HepG2 (cell line): ENCODE measurements at regions not wholly inside any gene's neighbourhood (a gene's known extent, or its start where the extent isn't known, plus 50 kb on each side); places are given as distances from the start of the nearest gene placed in this dataset.

ENCODE experiments used
- ATAC-seq: fragments of 200-7000 bp; cut with Tn5 transposase; 3 replicates; pipeline ENCODE4 v1.9.1; 2020; ENCODE audit warnings: mild to moderate bottlenecking, moderate library complexity
- BruUV-seq: library from RNA; stranded (reverse); fragments of 400-500 nt; replicated peaks from 2 replicates; lab custom pipeline; 2021; lab: Mats Ljungman, UMichigan
- CTCF ChIA-PET: fragments of 300-600 bp; formaldehyde crosslinking; extraction: SDS; loops from one replicate; lab custom pipeline; 2021; ENCODE audit warnings: low total read pairs, inconsistent platforms, low intra/inter-chr PET ratio; lab: Yijun Ruan, JAX
- POLR2A ChIA-PET: fragments of 350-600 bp; sonication (Branson Sonifier 250); formaldehyde crosslinking; loops from one replicate; lab custom pipeline; 2020; ENCODE audit warnings: antibody characterized with exemption, inconsistent platforms; lab: Yijun Ruan, JAX
- DNase-seq: peaks from one replicate; pipeline ENCODE4 v3.0.0-alpha.2; 2015; ENCODE audit warnings: low spot score
- FAIRE-seq: peaks from 3 replicates; lab custom pipeline; 2011; peaks lifted over from hg19 to GRCh38; lab: Jason Lieb, UNC
- H2AFZ ChIP-seq: one replicate; pipeline ENCODE4 v1.6.1; 2011; ENCODE audit warnings: low read length, inconsistent platforms
- H3K27ac ChIP-seq: fragments of 300-600 bp; 3 replicates; pipeline ENCODE4 v1.8.0; 2011; ENCODE audit warnings: mixed run types, mild to moderate bottlenecking, mixed read lengths, low read length, inconsistent platforms; ENCODE audit not compliant: insufficient read depth; ENCODE audit errors: extremely low read length
- H3K27me3 ChIP-seq, 2 experiments: fragments of 200-600 bp in 1 of 2; 2 replicates in 1 of 2; 3 replicates in 1 of 2; pipeline versions ENCODE4 v1.6.0 to v1.8.0; 2011; ENCODE audit warnings: low read length in 2 of 2, mild to moderate bottlenecking in 2 of 2, moderate library complexity in 2 of 2, inconsistent platforms in 1 of 2; ENCODE audit not compliant: insufficient read depth in 2 of 2, control insufficient read depth in 1 of 2
- H3K36me3 ChIP-seq, 2 experiments: fragments of 200-600 bp in 1 of 2; replicated peaks in 1 of 2; 2 replicates in 1 of 2; 3 replicates in 1 of 2; pipeline versions ENCODE4 v1.5.1 to v1.8.0; 2011; ENCODE audit warnings: low read length in 2 of 2, inconsistent platforms in 1 of 2; ENCODE audit not compliant: insufficient read depth in 2 of 2, control insufficient read depth in 1 of 2
- H3K4me1 ChIP-seq: 2 replicates; pipeline ENCODE4 v1.5.1; 2012; ENCODE audit warnings: low read length, inconsistent platforms; ENCODE audit not compliant: insufficient read depth
- H3K4me2 ChIP-seq: 2 replicates; pipeline ENCODE4 v1.6.0; 2011; ENCODE audit warnings: low read depth, low read length, inconsistent platforms
- H3K4me3 ChIP-seq, 3 experiments: fragments of 200-600 bp in 1 of 3; sonication (generic), shearing (Covaris generic) in 1 of 3; replicated peaks in 1 of 3; 2 replicates each; pipeline ENCODE4 v1.5.1; 2011 to 2016; ENCODE audit warnings: low read length in 3 of 3, inconsistent platforms in 2 of 3, low read depth in 2 of 3, mild to moderate bottlenecking in 2 of 3, control low read depth in 1 of 3, mixed read lengths in 1 of 3; ENCODE audit not compliant: insufficient read depth in 1 of 3
- H3K79me2 ChIP-seq: one replicate; pipeline ENCODE4 v1.6.1; 2011; ENCODE audit warnings: low read length, inconsistent platforms; ENCODE audit not compliant: insufficient read depth
- H3K9ac ChIP-seq: 2 replicates; pipeline ENCODE4 v1.6.0; 2011; ENCODE audit warnings: mild to moderate bottlenecking, low read depth, low read length, inconsistent platforms; ENCODE audit not compliant: insufficient read depth
- H3K9me3 ChIP-seq: 2 replicates; pipeline ENCODE4 v1.5.1; 2012; ENCODE audit warnings: mild to moderate bottlenecking, low read length
- H4K20me1 ChIP-seq: 2 replicates; pipeline ENCODE4 v1.6.0; 2011; ENCODE audit warnings: inconsistent platforms, mild to moderate bottlenecking, low read length, moderate library complexity; ENCODE audit not compliant: insufficient read depth
- HNRNPL ChIP-seq: fragments of 200-400 bp; formaldehyde crosslinking; IDR thresholded peaks from 2 replicates; pipeline ENCODE4 v1.6.1; 2017; ENCODE audit warnings: mild to moderate bottlenecking, low read depth, low read length
- IRX3 ChIP-seq: sonication (generic); formaldehyde crosslinking; IDR thresholded peaks from 2 replicates; pipeline ENCODE4 v1.8.1; 2023; ENCODE audit warnings: mild to moderate bottlenecking, low read depth, missing genetic modification reagents, borderline replicate concordance
- ISX ChIP-seq: sonication (generic); formaldehyde crosslinking; conservative IDR thresholded peaks from 2 replicates; pipeline ENCODE4 v1.5.0; 2020; ENCODE audit warnings: missing genetic modification reagents
- NCOR1 ChIP-seq: fragments of 200-600 bp; sonication (generic); IDR thresholded peaks from 2 replicates; pipeline ENCODE4 v1.7.0; 2017; ENCODE audit warnings: antibody characterized with exemption, low read length, borderline replicate concordance
- NFKBIZ ChIP-seq: IDR thresholded peaks from 2 replicates; pipeline ENCODE4 v1.6.1; 2018; ENCODE audit warnings: missing genetic modification reagents, missing compliant biosample characterization
- NFYC ChIP-seq: IDR thresholded peaks from 2 replicates; pipeline ENCODE4 v1.6.1; 2016; ENCODE audit warnings: missing genetic modification reagents, missing compliant biosample characterization
- NR2C2 ChIP-seq: sonication (generic); formaldehyde crosslinking; IDR thresholded peaks from 2 replicates; pipeline ENCODE4 v1.4.0; 2020; ENCODE audit warnings: missing genetic modification reagents, mild to moderate bottlenecking, moderate library complexity, borderline replicate concordance
- SNAPC5 ChIP-seq: sonication (generic); formaldehyde crosslinking; IDR thresholded peaks from 2 replicates; pipeline ENCODE4 v1.8.1; 2023; ENCODE audit warnings: mild to moderate bottlenecking, missing genetic modification reagents, borderline replicate concordance
- YEATS2 ChIP-seq: sonication (generic); formaldehyde crosslinking; IDR thresholded peaks from 2 replicates; pipeline ENCODE4 v1.4.0; 2020; ENCODE audit warnings: missing genetic modification reagents, borderline replicate concordance
- ZBTB25 ChIP-seq: IDR thresholded peaks from 2 replicates; pipeline ENCODE4 v1.6.1; 2018; ENCODE audit warnings: missing genetic modification reagents
- ZNF160 ChIP-seq: sonication (generic); formaldehyde crosslinking; IDR thresholded peaks from 2 replicates; pipeline ENCODE4 v1.8.0; 2022; ENCODE audit warnings: mild to moderate bottlenecking, inconsistent platforms, missing genetic modification reagents
- ZNF253 ChIP-seq: sonication (generic); formaldehyde crosslinking; IDR thresholded peaks from 2 replicates; pipeline ENCODE4 v1.8.0; 2022; ENCODE audit warnings: mild to moderate bottlenecking, missing genetic modification reagents, borderline replicate concordance
- ZNF451 ChIP-seq: sonication (generic); formaldehyde crosslinking; IDR thresholded peaks from 2 replicates; pipeline ENCODE4 v1.5.0; 2020; ENCODE audit warnings: mild to moderate bottlenecking, missing genetic modification reagents
- ZNF597 ChIP-seq: sonication (generic); formaldehyde crosslinking; IDR thresholded peaks from 2 replicates; pipeline ENCODE4 v1.5.0; 2020; ENCODE audit warnings: missing genetic modification reagents
- ZNF780A ChIP-seq: sonication (generic); formaldehyde crosslinking; IDR thresholded peaks from 2 replicates; pipeline ENCODE4 v1.8.0; 2022; ENCODE audit warnings: mild to moderate bottlenecking, missing genetic modification reagents, moderate library complexity
- ZNF788 ChIP-seq: sonication (generic); formaldehyde crosslinking; IDR thresholded peaks from 2 replicates; pipeline ENCODE4 v1.5.0; 2020; ENCODE audit warnings: mild to moderate bottlenecking, missing genetic modification reagents, borderline replicate concordance
- WGBS: methylation state at CpG from one replicate; pipeline ENCODE4 v1.1.6; 2017; ENCODE audit warnings: low lambda C conversion rate; 5-methylcytosine and 5-hydroxymethylcytosine counted together
- in situ Hi-C: cut with HindIII; loops from 2 replicates; pipeline ENCODE4 v1.10.0; 2017; ENCODE audit warnings: low pct_unique_long_range_greater_than_20kb; ENCODE audit not compliant: extremely low pct_ligation_motif_present
- intact Hi-C: fragments of 100-400 bp; cut with micrococcal nuclease; formaldehyde crosslinking; loops from one replicate; pipeline ENCODE4 v1.10.0; 2022; ENCODE audit not compliant: unreplicated experiment

- H3K4me1 ChIP-seq = peaks cover 28% of the 10 kb centered on the region
- POLR2A ChIA-PET = no interaction called here
- FAIRE-seq (no peak), ATAC-seq (no peak), DNase-seq (no peak)
- H4K20me1 ChIP-seq = no peaks in the 10 kb centered on the region
- no peak overlapping the region for H3K4me2 ChIP-seq
- H3K36me3 ChIP-seq = no peaks in the 10 kb centered on the region
- no peak overlapping the region for H3K4me3 ChIP-seq
- H3K9me3 ChIP-seq = no peaks in the 10 kb centered on the region
- in situ Hi-C loops = loop anchor here (25.0 kb wide), 1 partner anchor 839 kb away; no protein-coding TSS in a partner anchor
- no peak overlapping the region for H3K27ac ChIP-seq
- no peaks in the 10 kb centered on the region for H3K27me3 ChIP-seq
- TF ChIP-seq ZNF597 (CRISPR knock-in tag) = no peak
- TF ChIP-seq YEATS2 (CRISPR knock-in tag) = no peak
- TF ChIP-seq IRX3 (CRISPR knock-in tag) = no peak
- no peak for TF ChIP-seq NR2C2 (CRISPR knock-in tag)
- no peak for TF ChIP-seq SNAPC5 (CRISPR knock-in tag)
- TF ChIP-seq NFYC (CRISPR knock-in tag) = no peak
- TF ChIP-seq ZBTB25 (CRISPR knock-in tag) = no peak
- TF ChIP-seq ZNF451 (CRISPR knock-in tag) = no peak
- TF ChIP-seq NCOR1 = no peak
- TF ChIP-seq ZNF788 = no peak
- TF ChIP-seq NFKBIZ (CRISPR knock-in tag) = no peak
- TF ChIP-seq ISX = no peak
- TF ChIP-seq ZNF253 = no peak
- TF ChIP-seq HNRNPL = no peak
- no peak for TF ChIP-seq ZNF160 (CRISPR knock-in tag)
- no peak for TF ChIP-seq ZNF780A (CRISPR knock-in tag)
- intact Hi-C loops = no loop called here
- WGBS = 79% methylated on average over 3 of the region's 3 CpGs
- no peaks in the 10 kb centered on the region for H3K79me2 ChIP-seq
- CTCF ChIA-PET = no interaction called here
- no peak overlapping the region for H2AFZ ChIP-seq
- BruUV-seq = no TSS peak
- no peak overlapping the region for H3K9ac ChIP-seq
Observed at GRCh38 chr18:57922885-57923284, 119.8 kb upstream of the ATP8B1 start.
